ENCODE measurements at regions not wholly inside any gene's neighbourhood (a gene's known extent, or its start where the extent isn't known, plus 50 kb on each side); places are given as distances from the start of the nearest gene placed in this dataset.

GRCh38 chr4:145337391-145337790 lies 144.3 kb upstream of the SMAD1 start:
- DNase-seq (ENCODE audit: low spot score in 2 of 2) (no peak), ATAC-seq (ENCODE audit: low read depth) (no peak)
- peaks cover 6% of the 10 kb centered on the region for H3K27me3 Mint-ChIP-seq
- H3K9me3 Mint-ChIP-seq = no peaks in the 10 kb centered on the region
- no peak overlapping the region for H3K4me3 Mint-ChIP-seq
- H3K36me3 Mint-ChIP-seq = no peaks in the 10 kb centered on the region
- H3K4me1 Mint-ChIP-seq = no peaks in the 10 kb centered on the region
- H3K27ac Mint-ChIP-seq = no peak overlapping the region

- DNase-seq (ENCODE audit: low spot score in 2 of 2) = no peak
- H3K4me1 Mint-ChIP-seq = no peaks in the 10 kb centered on the region
- no peak for ATAC-seq (ENCODE audit: low read depth)
- H3K9me3 Mint-ChIP-seq = no peaks in the 10 kb centered on the region
- H3K4me3 Mint-ChIP-seq = no peak overlapping the region
- peaks cover 8% of the 10 kb centered on the region for H3K27me3 Mint-ChIP-seq
- no peak overlapping the region for H3K27ac Mint-ChIP-seq
- no peaks in the 10 kb centered on the region for H3K36me3 Mint-ChIP-seq
Measured at GRCh38 chr4:145333786-145334185, 147.9 kb upstream of the SMAD1 start.

DNA sequence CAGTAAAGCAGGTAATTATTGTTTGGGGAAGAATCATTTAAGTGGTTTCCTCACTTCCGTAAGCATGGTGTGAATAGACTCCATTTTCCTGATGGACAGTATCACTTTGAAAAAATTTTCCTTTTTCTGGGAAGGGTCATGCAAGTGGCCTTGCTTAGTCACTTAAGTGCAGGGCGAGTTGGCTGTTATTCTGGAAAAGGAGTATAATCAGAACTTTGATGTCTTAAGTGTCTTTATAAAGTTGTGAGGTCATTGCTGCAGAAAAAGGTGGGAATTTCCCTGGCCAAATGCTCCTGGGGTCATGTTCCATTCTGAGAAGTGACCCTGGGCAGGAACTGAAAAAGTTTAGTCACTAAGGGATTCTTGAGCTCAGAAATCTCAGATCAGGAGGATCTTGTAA lies 146.1 kb upstream of the OTUD4 start:
- ATAC-seq (ENCODE audit: low read depth) = no peak
- H3K27me3 Mint-ChIP-seq = peaks cover 12% of the 10 kb centered on the region
- H3K36me3 Mint-ChIP-seq = no peaks in the 10 kb centered on the region
- DNase-seq (ENCODE audit: low spot score in 2 of 2) = no peak
- H3K4me1 Mint-ChIP-seq = no peaks in the 10 kb centered on the region
- H3K4me3 Mint-ChIP-seq = no peak overlapping the region
- peaks cover 7% of the 10 kb centered on the region for H3K9me3 Mint-ChIP-seq
- no peak overlapping the region for H3K27ac Mint-ChIP-seq

- ATAC-seq (ENCODE audit: low read depth) (no peak), DNase-seq (ENCODE audit: low spot score in 2 of 2) (no peak)
- H3K27ac Mint-ChIP-seq = no peak overlapping the region
- H3K4me1 Mint-ChIP-seq = no peaks in the 10 kb centered on the region
- H3K9me3 Mint-ChIP-seq = peaks cover 7% of the 10 kb centered on the region
- H3K36me3 Mint-ChIP-seq = no peaks in the 10 kb centered on the region
- H3K4me3 Mint-ChIP-seq = no peak overlapping the region
- H3K27me3 Mint-ChIP-seq = peaks cover 11% of the 10 kb centered on the region
Measured at GRCh38 chr4:145324161-145324560, 143.8 kb upstream of the OTUD4 start.

GRCh38 chr4:145320294-145320693 lies 139.9 kb upstream of the OTUD4 start:
- H3K27me3 Mint-ChIP-seq = peaks cover 13% of the 10 kb centered on the region
- no peak overlapping the region for H3K27ac Mint-ChIP-seq
- ATAC-seq (ENCODE audit: low read depth) = no peak
- H3K4me1 Mint-ChIP-seq = no peaks in the 10 kb centered on the region
- no peaks in the 10 kb centered on the region for H3K9me3 Mint-ChIP-seq
- H3K4me3 Mint-ChIP-seq = no peak overlapping the region
- no peak for DNase-seq (ENCODE audit: low spot score in 2 of 2)
- no peaks in the 10 kb centered on the region for H3K36me3 Mint-ChIP-seq

DNA sequence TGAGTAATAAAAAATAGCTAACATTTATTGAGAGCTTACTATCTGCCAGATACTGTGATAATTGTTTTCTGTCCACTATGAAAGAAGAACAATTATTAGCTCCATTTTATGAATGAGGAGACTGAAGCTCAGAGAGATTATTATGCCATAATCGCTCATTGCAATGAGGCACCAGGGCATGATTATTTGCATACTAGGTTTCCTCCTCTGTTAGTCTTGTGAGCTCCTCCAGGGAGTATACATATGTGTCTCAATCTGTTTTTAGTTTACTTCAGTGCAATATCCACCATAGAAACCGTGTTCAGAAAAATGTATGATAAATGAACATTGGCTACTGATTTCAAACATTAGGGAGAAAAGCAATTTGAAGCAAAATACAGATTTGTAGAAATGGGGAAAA lies 139.4 kb upstream of the OTUD4 start:
- H3K4me1 Mint-ChIP-seq = no peaks in the 10 kb centered on the region
- DNase-seq (ENCODE audit: low spot score in 2 of 2) (no peak), ATAC-seq (ENCODE audit: low read depth) (no peak)

GRCh38 chr4:145316897-145317574 lies 136.6 kb upstream of the OTUD4 start:
- Mint-ChIP-seq H3K36me3 (no peaks in the 10 kb centered on the region), H3K9me3 (no peaks in the 10 kb centered on the region), H3K27ac (no peak overlapping the region), H3K4me1 (no peaks in the 10 kb centered on the region), H3K4me3 (no peak overlapping the region), H3K27me3 (peaks cover 10% of the 10 kb centered on the region)
- DNase-seq (ENCODE audit: low spot score in 2 of 2) (no peak), ATAC-seq (ENCODE audit: low read depth) (no peak)

More for the DNA sequence above, 139.4 kb upstream of the OTUD4 start:
- H3K9me3 Mint-ChIP-seq = no peaks in the 10 kb centered on the region
- H3K27me3 Mint-ChIP-seq = peaks cover 10% of the 10 kb centered on the region
- no peak overlapping the region for H3K4me3 Mint-ChIP-seq
- H3K36me3 Mint-ChIP-seq = no peaks in the 10 kb centered on the region
- no peak overlapping the region for H3K27ac Mint-ChIP-seq

- H3K9me3 Mint-ChIP-seq = no peaks in the 10 kb centered on the region
- DNase-seq (ENCODE audit: low spot score in 2 of 2) (no peak), ATAC-seq (ENCODE audit: low read depth) (no peak)
- H3K4me3 Mint-ChIP-seq = no peak overlapping the region
- no peaks in the 10 kb centered on the region for H3K4me1 Mint-ChIP-seq
- no peak overlapping the region for H3K27ac Mint-ChIP-seq
- peaks cover 10% of the 10 kb centered on the region for H3K27me3 Mint-ChIP-seq
- no peaks in the 10 kb centered on the region for H3K36me3 Mint-ChIP-seq
Measured at GRCh38 chr4:145315811-145316225, 135.4 kb upstream of the OTUD4 start.

DNA sequence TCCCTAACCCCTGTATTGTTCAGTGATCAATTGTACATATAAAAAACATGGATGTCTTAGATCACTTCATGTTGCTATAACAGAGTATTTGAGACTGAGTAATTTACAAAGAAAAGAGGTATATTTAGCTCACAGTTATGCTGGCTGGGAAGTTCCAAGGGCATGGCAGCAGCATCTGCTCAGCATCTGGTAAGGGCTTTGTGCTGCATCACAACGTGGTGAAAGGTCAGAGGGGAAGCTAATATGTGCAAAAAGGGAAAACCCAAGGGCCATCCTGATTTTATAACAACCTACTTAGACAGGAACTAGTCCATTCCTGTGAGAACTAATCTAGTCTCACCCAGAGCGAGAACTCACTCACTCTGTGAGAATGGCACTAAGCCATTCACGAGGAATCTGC lies 128.2 kb upstream of the OTUD4 start:
- Mint-ChIP-seq H3K27ac (no peak overlapping the region), H3K4me3 (no peak overlapping the region), H3K36me3 (no peaks in the 10 kb centered on the region), H3K4me1 (no peaks in the 10 kb centered on the region), H3K9me3 (no peaks in the 10 kb centered on the region), H3K27me3 (peaks cover 2% of the 10 kb centered on the region)
- ATAC-seq (ENCODE audit: low read depth) = no peak
- no peak for DNase-seq (ENCODE audit: low spot score in 2 of 2)

- H3K36me3 Mint-ChIP-seq = no peaks in the 10 kb centered on the region
- no peaks in the 10 kb centered on the region for H3K4me1 Mint-ChIP-seq
- H3K27ac Mint-ChIP-seq = no peak overlapping the region
- ATAC-seq (ENCODE audit: low read depth) (no peak), DNase-seq (ENCODE audit: low spot score in 2 of 2) (no peak)
- no peak overlapping the region for H3K4me3 Mint-ChIP-seq
- H3K9me3 Mint-ChIP-seq = no peaks in the 10 kb centered on the region
- peaks cover 5% of the 10 kb centered on the region for H3K27me3 Mint-ChIP-seq
Measured at GRCh38 chr4:145307763-145308430, 127.5 kb upstream of the OTUD4 start.

- Mint-ChIP-seq H3K4me3 (no peak overlapping the region), H3K4me1 (no peaks in the 10 kb centered on the region), H3K27me3 (peaks cover 9% of the 10 kb centered on the region), H3K9me3 (no peaks in the 10 kb centered on the region), H3K36me3 (no peaks in the 10 kb centered on the region), H3K27ac (no peak overlapping the region)
- ATAC-seq (ENCODE audit: low read depth) (no peak), DNase-seq (ENCODE audit: low spot score in 2 of 2) (no peak)
Measured at GRCh38 chr4:145307120-145307519, 126.7 kb upstream of the OTUD4 start.

DNA sequence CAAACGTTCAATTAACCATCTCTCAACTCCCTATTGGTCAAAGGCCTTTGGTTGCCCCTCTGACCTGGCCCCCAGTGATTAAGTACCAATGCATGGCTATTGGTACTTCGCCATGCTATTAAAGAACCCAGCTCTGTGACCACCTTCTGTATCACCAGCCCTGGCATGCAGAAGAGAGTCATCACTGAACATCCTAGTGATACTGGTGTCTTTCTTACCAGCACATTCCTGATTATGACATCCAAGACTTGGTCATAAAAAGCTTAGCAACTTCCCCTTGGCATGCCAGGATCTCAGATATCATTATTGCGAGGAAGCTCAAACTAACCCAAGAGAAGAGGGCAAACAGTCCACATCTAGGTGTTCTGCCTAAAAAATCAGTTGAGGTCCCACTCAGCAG lies 122.3 kb upstream of the OTUD4 start:
- no peak overlapping the region for H3K4me3 Mint-ChIP-seq
- DNase-seq (ENCODE audit: low spot score in 2 of 2) (no peak), ATAC-seq (ENCODE audit: low read depth) (no peak)
- no peaks in the 10 kb centered on the region for H3K36me3 Mint-ChIP-seq
- no peaks in the 10 kb centered on the region for H3K4me1 Mint-ChIP-seq
- H3K27me3 Mint-ChIP-seq = peaks cover 9% of the 10 kb centered on the region
- no peaks in the 10 kb centered on the region for H3K9me3 Mint-ChIP-seq
- H3K27ac Mint-ChIP-seq = no peak overlapping the region

- Mint-ChIP-seq H3K27me3 (peaks cover 13% of the 10 kb centered on the region), H3K4me3 (no peak overlapping the region), H3K27ac (no peak overlapping the region), H3K4me1 (no peaks in the 10 kb centered on the region), H3K36me3 (no peaks in the 10 kb centered on the region), H3K9me3 (peaks cover 1% of the 10 kb centered on the region)
- ATAC-seq (ENCODE audit: low read depth) (no peak), DNase-seq (ENCODE audit: low spot score in 2 of 2) (no peak)
Measured at GRCh38 chr4:145301386-145302080, 121.1 kb upstream of the OTUD4 start.

- Mint-ChIP-seq H3K9me3 (peaks cover 1% of the 10 kb centered on the region), H3K36me3 (no peaks in the 10 kb centered on the region)
- ATAC-seq (ENCODE audit: low read depth) = no peak
Measured at GRCh38 chr4:145299380-145300076, 119.1 kb upstream of the OTUD4 start.

More at GRCh38 chr4:145299380-145300076, 119.1 kb upstream of the OTUD4 start:
- Mint-ChIP-seq H3K4me3 (no peak overlapping the region), H3K27me3 (peaks cover 17% of the 10 kb centered on the region), H3K4me1 (no peaks in the 10 kb centered on the region), H3K27ac (no peak overlapping the region)
- no peak for DNase-seq (ENCODE audit: low spot score in 2 of 2)
